HepG2 (cell line): ENCODE measurements at regions not wholly inside any gene's neighbourhood (a gene's known extent, or its start where the extent isn't known, plus 50 kb on each side); places are given as distances from the start of the nearest gene placed in this dataset.

Experiments
- GPN1 ChIP-seq: sonication (generic); formaldehyde crosslinking; IDR thresholded peaks from 2 replicates; pipeline ENCODE4 v1.5.1; 2020; ENCODE audit warnings: missing genetic modification reagents, borderline replicate concordance
- KDM1A ChIP-seq: IDR thresholded peaks from 2 replicates; pipeline ENCODE4 v1.6.1; 2016; ENCODE audit warnings: missing compliant biosample characterization
- NFIC ChIP-seq: IDR thresholded peaks from 2 replicates; pipeline ENCODE4 v1.6.1; 2012; ENCODE audit warnings: mild to moderate bottlenecking, low read length, inconsistent platforms
- ZNF33A ChIP-seq: sonication (generic); formaldehyde crosslinking; IDR thresholded peaks from 2 replicates; pipeline ENCODE4 v1.5.1; 2020; ENCODE audit warnings: missing genetic modification reagents, mild to moderate bottlenecking, moderate library complexity, borderline replicate concordance
- ZNF446 ChIP-seq: sonication (generic); formaldehyde crosslinking; IDR thresholded peaks from 2 replicates; pipeline ENCODE4 v1.5.0; 2020; ENCODE audit warnings: mild to moderate bottlenecking, missing genetic modification reagents
- ZNF549 ChIP-seq: sonication (generic); formaldehyde crosslinking; IDR thresholded peaks from 2 replicates; pipeline ENCODE4 v1.5.0; 2020; ENCODE audit warnings: missing genetic modification reagents
- ZNF792 ChIP-seq: IDR thresholded peaks from 2 replicates; pipeline ENCODE4 v1.6.1; 2016
- TF ChIP-seq, protein P1 (sequence below): sonication (generic); formaldehyde crosslinking; IDR thresholded peaks from 2 replicates; pipeline ENCODE4 v1.5.0; 2020; ENCODE audit warnings: mild to moderate bottlenecking, missing genetic modification reagents, moderate library complexity

DNA sequence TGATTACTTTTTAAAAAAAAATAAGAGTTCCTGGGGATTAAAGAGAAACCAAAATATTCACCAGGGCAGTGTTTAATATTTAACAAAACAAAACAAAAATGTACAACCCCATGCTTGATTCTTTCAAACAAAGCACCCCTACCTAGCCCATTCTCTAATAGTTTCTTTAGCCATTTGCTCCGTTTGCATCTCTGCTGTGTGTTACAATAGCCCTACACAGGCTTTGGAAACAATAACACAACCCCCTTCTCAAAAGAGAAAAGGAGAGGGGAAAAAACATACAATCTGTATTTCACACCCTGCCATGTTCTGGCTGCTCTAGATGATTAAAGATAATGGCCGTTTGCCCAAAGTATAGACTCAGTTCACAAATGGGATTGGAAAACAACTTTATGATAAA lies 302.9 kb downstream of the CPS1 start:
- TF ChIP-seq NFIC (no peak), ZNF446 (no peak), KDM1A (CRISPR knock-in tag) (no peak), GPN1 (no peak), ZNF33A (CRISPR knock-in tag) (no peak), ZNF549 (CRISPR knock-in tag) (no peak), ZNF792 (CRISPR knock-in tag) (no peak)
- TF ChIP-seq, protein P1, sequence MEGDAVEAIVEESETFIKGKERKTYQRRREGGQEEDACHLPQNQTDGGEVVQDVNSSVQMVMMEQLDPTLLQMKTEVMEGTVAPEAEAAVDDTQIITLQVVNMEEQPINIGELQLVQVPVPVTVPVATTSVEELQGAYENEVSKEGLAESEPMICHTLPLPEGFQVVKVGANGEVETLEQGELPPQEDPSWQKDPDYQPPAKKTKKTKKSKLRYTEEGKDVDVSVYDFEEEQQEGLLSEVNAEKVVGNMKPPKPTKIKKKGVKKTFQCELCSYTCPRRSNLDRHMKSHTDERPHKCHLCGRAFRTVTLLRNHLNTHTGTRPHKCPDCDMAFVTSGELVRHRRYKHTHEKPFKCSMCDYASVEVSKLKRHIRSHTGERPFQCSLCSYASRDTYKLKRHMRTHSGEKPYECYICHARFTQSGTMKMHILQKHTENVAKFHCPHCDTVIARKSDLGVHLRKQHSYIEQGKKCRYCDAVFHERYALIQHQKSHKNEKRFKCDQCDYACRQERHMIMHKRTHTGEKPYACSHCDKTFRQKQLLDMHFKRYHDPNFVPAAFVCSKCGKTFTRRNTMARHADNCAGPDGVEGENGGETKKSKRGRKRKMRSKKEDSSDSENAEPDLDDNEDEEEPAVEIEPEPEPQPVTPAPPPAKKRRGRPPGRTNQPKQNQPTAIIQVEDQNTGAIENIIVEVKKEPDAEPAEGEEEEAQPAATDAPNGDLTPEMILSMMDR (CRISPR knock-in tag) = no peak
